T47D (cell line): ENCODE measurements at regions not wholly inside any gene's neighbourhood (a gene's known extent, or its start where the extent isn't known, plus 50 kb on each side); places are given as distances from the start of the nearest gene placed in this dataset.
"Not testable (repeated sequence)": the region's sequence is repeated elsewhere in the genome, so short reads cannot be mapped to it uniquely, and the experiment has no call there.

ENCODE experiments used
- DNase-seq, 2 experiments: peaks; one replicate each; pipeline versions ENCODE4 v3.0.0 to v3.0.0-alpha.2; 2011 to 2012; ENCODE audit warnings: low read depth in 1 of 2, low spot score in 1 of 2
- JUND ChIP-seq: IDR thresholded peaks from 2 replicates; pipeline ENCODE4 v1.6.1; 2012; ENCODE audit warnings: low read depth
- in situ Hi-C: cut with HindIII; loops from 2 replicates; pipeline ENCODE4 v1.10.0; 2016; ENCODE audit warnings: low sequenced_read_pairs, low pct_unique_long_range_greater_than_20kb

- DNase-seq = no peak
- TF ChIP-seq JUND = no peak
- in situ Hi-C loops = no loop called here
Measured at GRCh38 chr18:52160636-52161035, 179.4 kb upstream of the DCC start.

- in situ Hi-C loops = no loop called here
- TF ChIP-seq JUND = no peak
- no peak for DNase-seq
Measured at GRCh38 chr18:52163478-52163877, 176.5 kb upstream of the DCC start.

- DNase-seq = not testable (repeated sequence)
Measured at GRCh38 chr18:52168131-52168530, 171.9 kb upstream of the DCC start.

GRCh38 chr18:52174220-52174619 lies 165.8 kb upstream of the DCC start:
- in situ Hi-C loops = no loop called here
- no peak for DNase-seq
- TF ChIP-seq JUND = no peak

More at GRCh38 chr18:52168131-52168530, 171.9 kb upstream of the DCC start:
- in situ Hi-C loops = not testable (repeated sequence)

- in situ Hi-C loops = no loop called here
- no peak for DNase-seq
- no peak for TF ChIP-seq JUND
Measured at GRCh38 chr18:52175406-52175805, 164.6 kb upstream of the DCC start.

GRCh38 chr18:52183107-52183506 lies 156.9 kb upstream of the DCC start:
- no peak for DNase-seq
- TF ChIP-seq JUND = no peak
- in situ Hi-C loops = no loop called here

- TF ChIP-seq JUND = no peak
- no peak for DNase-seq
- in situ Hi-C loops = no loop called here
Measured at GRCh38 chr18:52190195-52190594, 149.8 kb upstream of the DCC start.

GRCh38 chr18:52190631-52191030 lies 149.4 kb upstream of the DCC start:
- in situ Hi-C loops = no loop called here
- no peak for DNase-seq
- no peak for TF ChIP-seq JUND

- TF ChIP-seq JUND = no peak
- in situ Hi-C loops = no loop called here
- no peak for DNase-seq
Measured at GRCh38 chr18:52200406-52200805, 139.6 kb upstream of the DCC start.

GRCh38 chr18:52200921-52201663 lies 138.9 kb upstream of the DCC start:
- DNase-seq = no peak
- no peak for TF ChIP-seq JUND
- in situ Hi-C loops = no loop called here

GRCh38 chr18:52208646-52209045 lies 131.4 kb upstream of the DCC start:
- DNase-seq = no peak
- no peak for TF ChIP-seq JUND
- in situ Hi-C loops = no loop called here

GRCh38 chr18:52216109-52216508 lies 123.9 kb upstream of the DCC start:
- no peak for DNase-seq
- in situ Hi-C loops = no loop called here
- TF ChIP-seq JUND = no peak

- no peak for TF ChIP-seq JUND
- DNase-seq = no peak
- in situ Hi-C loops = no loop called here
Measured at GRCh38 chr18:52216666-52217065, 123.3 kb upstream of the DCC start.

- no peak for TF ChIP-seq JUND
- in situ Hi-C loops = no loop called here
- no peak for DNase-seq
Measured at GRCh38 chr18:52219102-52219501, 120.9 kb upstream of the DCC start.
